Nephron progenitor cell (in vitro differentiated cells): ENCODE measurements at regions not wholly inside any gene's neighbourhood (a gene's known extent, or its start where the extent isn't known, plus 50 kb on each side); places are given as distances from the start of the nearest gene placed in this dataset.
"Not testable (repeated sequence)": the region's sequence is repeated elsewhere in the genome, so short reads cannot be mapped to it uniquely, and the experiment has no call there.

Source experiments
- DNase-seq: peaks from one replicate; pipeline ENCODE4 v3.0.0; 2021
- H3K27ac Mint-ChIP-seq: 2 replicates; pipeline ENCODE4 v1.8.0; 2021; ENCODE audit warnings: mild to moderate bottlenecking, moderate library complexity, mixed read lengths
- H3K27me3 Mint-ChIP-seq: 2 replicates; pipeline ENCODE4 v1.8.0; 2021; ENCODE audit warnings: mild to moderate bottlenecking, low read depth, mixed read lengths; ENCODE audit not compliant: poor library complexity
- H3K36me3 Mint-ChIP-seq: 2 replicates; pipeline ENCODE4 v1.8.0; 2021; ENCODE audit warnings: low read depth, mixed read lengths
- H3K4me1 Mint-ChIP-seq: 2 replicates; pipeline ENCODE4 v1.8.0; 2021; ENCODE audit warnings: mixed read lengths
- H3K4me3 Mint-ChIP-seq: 2 replicates; pipeline ENCODE4 v1.8.0; 2021; ENCODE audit warnings: mild to moderate bottlenecking, moderate library complexity, mixed read lengths
- H3K9me3 Mint-ChIP-seq: 2 replicates; pipeline ENCODE4 v1.8.0; 2021; ENCODE audit warnings: mild to moderate bottlenecking, moderate library complexity, mixed read lengths
- TF ChIP-seq, protein P1 (sequence below): fragments of 200-600 bp; sonication (generic); IDR thresholded peaks from 2 replicates; pipeline ENCODE4 v1.5.0; 2021; ENCODE audit warnings: antibody characterized with exemption

DNA sequence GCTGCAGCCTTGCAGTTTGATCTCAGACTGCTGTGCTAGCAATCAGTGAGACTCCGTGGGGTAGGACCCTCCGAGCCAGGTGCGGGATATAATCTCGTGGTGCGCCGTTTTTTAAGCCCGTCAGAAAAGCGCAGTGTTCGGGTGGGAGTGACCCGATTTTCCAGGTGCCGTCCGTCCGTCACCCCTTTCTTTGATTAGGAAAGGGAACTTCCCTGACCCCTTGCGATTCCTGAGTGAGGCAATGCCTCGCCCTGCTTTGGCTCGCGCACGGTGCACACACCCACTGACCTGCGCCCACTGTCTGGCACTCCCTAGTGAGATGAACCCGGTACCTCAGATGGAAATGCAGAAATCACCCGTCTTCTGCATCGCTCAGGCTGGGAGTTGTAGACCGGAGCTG is 203.2 kb downstream of the SNCAIP start:
- not testable (repeated sequence) for H3K9me3 Mint-ChIP-seq, H3K4me3 Mint-ChIP-seq, H3K27ac Mint-ChIP-seq, DNase-seq, H3K27me3 Mint-ChIP-seq, H3K4me1 Mint-ChIP-seq, H3K36me3 Mint-ChIP-seq

DNA sequence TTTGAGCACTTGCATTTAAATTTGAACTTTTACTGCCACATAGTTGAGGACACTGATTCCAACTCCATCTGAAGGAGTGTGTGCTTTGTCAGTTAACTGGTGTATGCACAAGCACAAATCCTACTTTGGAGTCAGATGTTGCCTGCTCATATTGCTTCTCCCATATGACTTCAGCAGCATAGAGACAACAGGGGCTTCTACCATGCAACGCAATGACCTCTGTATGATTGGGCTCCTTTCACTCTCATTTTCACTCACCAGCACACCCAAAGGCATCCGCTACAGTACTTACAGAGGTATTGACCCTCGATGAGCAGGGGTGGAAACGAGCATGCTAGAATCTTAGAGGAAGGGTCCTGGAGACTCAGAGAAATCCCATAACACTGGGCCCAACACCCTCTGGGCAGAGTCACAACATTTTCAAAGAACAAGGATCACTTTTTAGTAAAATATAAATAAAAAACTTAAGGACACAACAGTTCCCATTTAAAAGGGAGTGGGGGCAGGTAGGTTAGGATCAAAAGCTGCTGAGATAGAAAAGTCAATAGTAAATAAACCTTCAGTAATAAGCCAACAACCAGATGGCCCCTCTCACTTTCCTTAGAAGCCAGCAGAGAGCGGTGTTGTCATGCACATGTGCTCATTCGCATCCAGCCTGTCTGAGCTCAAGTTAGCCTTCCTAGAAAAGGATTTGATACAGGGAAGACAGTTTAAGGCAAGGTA is 203.8 kb downstream of the SNCAIP start:
- peaks cover 7% of the 10 kb centered on the region for H3K4me1 Mint-ChIP-seq
- no peaks in the 10 kb centered on the region for H3K36me3 Mint-ChIP-seq
- no peak overlapping the region for H3K4me3 Mint-ChIP-seq
- H3K9me3 Mint-ChIP-seq, result no peaks in the 10 kb centered on the region
- H3K27me3 Mint-ChIP-seq, result peaks cover 6% of the 10 kb centered on the region
- no peak overlapping the region for H3K27ac Mint-ChIP-seq
- DNase-seq, result peak; percentile 45
- TF ChIP-seq, protein P1, sequence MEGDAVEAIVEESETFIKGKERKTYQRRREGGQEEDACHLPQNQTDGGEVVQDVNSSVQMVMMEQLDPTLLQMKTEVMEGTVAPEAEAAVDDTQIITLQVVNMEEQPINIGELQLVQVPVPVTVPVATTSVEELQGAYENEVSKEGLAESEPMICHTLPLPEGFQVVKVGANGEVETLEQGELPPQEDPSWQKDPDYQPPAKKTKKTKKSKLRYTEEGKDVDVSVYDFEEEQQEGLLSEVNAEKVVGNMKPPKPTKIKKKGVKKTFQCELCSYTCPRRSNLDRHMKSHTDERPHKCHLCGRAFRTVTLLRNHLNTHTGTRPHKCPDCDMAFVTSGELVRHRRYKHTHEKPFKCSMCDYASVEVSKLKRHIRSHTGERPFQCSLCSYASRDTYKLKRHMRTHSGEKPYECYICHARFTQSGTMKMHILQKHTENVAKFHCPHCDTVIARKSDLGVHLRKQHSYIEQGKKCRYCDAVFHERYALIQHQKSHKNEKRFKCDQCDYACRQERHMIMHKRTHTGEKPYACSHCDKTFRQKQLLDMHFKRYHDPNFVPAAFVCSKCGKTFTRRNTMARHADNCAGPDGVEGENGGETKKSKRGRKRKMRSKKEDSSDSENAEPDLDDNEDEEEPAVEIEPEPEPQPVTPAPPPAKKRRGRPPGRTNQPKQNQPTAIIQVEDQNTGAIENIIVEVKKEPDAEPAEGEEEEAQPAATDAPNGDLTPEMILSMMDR, result peak; percentile 79

DNA sequence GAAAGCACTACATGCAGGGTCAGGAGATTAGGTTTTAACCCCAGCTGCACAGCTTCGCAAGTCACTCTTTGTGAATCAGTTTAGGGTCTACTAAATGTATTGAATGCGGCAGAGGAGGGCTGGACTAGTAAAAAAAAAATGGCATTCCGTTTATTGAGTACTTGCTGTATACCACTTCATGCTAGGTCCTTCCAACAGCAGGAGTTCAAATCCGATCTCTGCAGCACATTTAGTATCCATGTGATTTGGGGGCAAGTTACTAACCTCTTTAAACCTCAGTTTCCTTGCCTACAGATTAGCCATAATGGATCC is 204.4 kb downstream of the SNCAIP start:
- no peak for DNase-seq
- H3K36me3 Mint-ChIP-seq, result no peaks in the 10 kb centered on the region
- H3K9me3 Mint-ChIP-seq, result no peaks in the 10 kb centered on the region
- no peak overlapping the region for H3K4me3 Mint-ChIP-seq
- H3K4me1 Mint-ChIP-seq, result peaks cover 7% of the 10 kb centered on the region
- peaks cover 7% of the 10 kb centered on the region for H3K27me3 Mint-ChIP-seq
- H3K27ac Mint-ChIP-seq, result no peak overlapping the region
- TF ChIP-seq, protein P1, result no peak

DNA sequence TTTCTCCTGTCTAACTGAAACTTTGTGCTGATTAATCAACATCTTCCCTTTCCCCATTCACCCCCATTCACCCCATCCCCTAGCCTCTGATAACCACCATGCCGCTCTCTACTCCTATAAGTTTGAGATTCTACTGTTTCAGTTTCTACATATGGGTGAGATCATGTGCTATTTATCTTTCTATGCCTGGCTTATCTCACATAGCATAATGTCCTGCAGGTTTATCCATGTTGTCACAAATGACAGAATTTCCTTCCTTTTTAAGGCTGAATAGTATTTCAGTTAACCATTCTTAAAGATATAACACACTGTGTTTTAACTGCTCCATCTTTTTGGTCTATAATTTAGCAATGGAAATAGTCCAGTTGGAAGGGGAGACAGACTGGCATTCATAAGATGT is 205.1 kb downstream of the SNCAIP start:
- Mint-ChIP-seq H3K4me3 (no peak overlapping the region), H3K27ac (no peak overlapping the region), H3K9me3 (no peaks in the 10 kb centered on the region), H3K36me3 (no peaks in the 10 kb centered on the region), H3K4me1 (peaks cover 7% of the 10 kb centered on the region), H3K27me3 (peaks cover 9% of the 10 kb centered on the region)
- no peak for DNase-seq
- TF ChIP-seq, protein P1, result no peak

DNA sequence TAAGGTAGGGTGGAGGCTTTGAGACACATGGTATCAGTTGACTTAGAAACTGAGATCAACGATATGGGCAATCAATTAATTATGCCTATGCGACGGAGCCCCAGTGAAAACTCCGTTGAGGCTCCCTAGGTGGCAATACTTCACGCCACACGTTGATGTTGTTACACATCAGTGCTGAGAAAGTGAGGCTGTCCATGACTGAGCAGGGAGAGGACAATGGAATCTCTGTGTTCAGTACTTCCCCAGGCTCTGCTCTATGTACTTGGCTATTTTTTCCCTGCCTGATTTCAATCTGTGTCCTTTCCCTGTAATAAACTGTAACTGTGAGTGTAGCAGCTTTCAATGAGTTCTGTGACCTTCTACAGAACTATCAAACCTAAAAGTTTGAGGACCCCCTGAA is 211.7 kb downstream of the SNCAIP start:
- DNase-seq, result no peak
- H3K4me1 Mint-ChIP-seq, result no peaks in the 10 kb centered on the region
- no peaks in the 10 kb centered on the region for H3K36me3 Mint-ChIP-seq
- H3K27me3 Mint-ChIP-seq, result peaks cover 3% of the 10 kb centered on the region
- H3K9me3 Mint-ChIP-seq, result peaks cover 6% of the 10 kb centered on the region
- no peak overlapping the region for H3K4me3 Mint-ChIP-seq
- TF ChIP-seq, protein P1, result no peak
- no peak overlapping the region for H3K27ac Mint-ChIP-seq

DNA sequence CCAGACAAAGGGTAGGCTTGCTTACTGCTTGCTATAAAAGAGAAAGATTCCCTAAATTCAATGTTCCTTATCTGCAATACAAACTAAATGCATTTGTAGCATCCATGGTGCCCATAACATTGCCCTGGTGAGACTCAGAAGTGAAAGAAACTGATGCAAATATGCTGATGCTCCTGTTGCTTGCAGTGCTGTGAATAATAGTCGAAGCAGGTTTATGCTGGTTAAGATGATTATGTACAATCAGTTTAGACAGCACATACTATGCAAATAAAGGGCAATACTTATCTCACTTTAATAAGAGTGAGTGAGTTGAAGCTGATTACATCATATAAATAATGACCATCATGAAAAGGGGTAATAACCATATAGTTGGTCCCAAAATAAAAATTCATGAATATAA is 215.5 kb downstream of the SNCAIP start:
- no peak for DNase-seq
- Mint-ChIP-seq H3K9me3 (peaks cover 6% of the 10 kb centered on the region), H3K36me3 (no peaks in the 10 kb centered on the region), H3K27ac (no peak overlapping the region), H3K27me3 (no peaks in the 10 kb centered on the region), H3K4me3 (no peak overlapping the region), H3K4me1 (peaks cover 17% of the 10 kb centered on the region)
- TF ChIP-seq, protein P1, result no peak
